ENCODE measurements at regions not wholly inside any gene's neighbourhood (a gene's known extent, or its start where the extent isn't known, plus 50 kb on each side); places are given as distances from the start of the nearest gene placed in this dataset.
A peak's percentile ranks its signal among the peaks of the same experiment; 100 is the strongest.

GRCh38 chr11:57126766-57127400, 54.9 kb upstream of the LRRC55 start:
- no peaks in the 10 kb centered on the region for H3K36me3 ChIP-seq (ENCODE audit: control insufficient read depth, insufficient read depth, low read length)
- no peak for DNase-seq (ENCODE audit: low read depth in 2 of 2)
- H3K79me2 ChIP-seq (ENCODE audit: control insufficient read depth, insufficient read depth, low read length) = no peaks in the 10 kb centered on the region
- TF ChIP-seq EZH2 (IDR thresholded peaks at IDR 0.05; ENCODE audit: low read length, missing control alignments) (no peak), CTCF (conservative IDR thresholded peaks at IDR 0.05 in 1 of 2, IDR thresholded peaks at IDR 0.05 in 1 of 2; ENCODE audit: low read depth in 1 of 2, low read length in 2 of 2) (no peak)
- H2AFZ ChIP-seq (ENCODE audit: low read length) = no peak overlapping the region
- no peak overlapping the region for H3K27ac ChIP-seq (ENCODE audit: insufficient read depth, low read length)
- peaks cover 2% of the 10 kb centered on the region for H3K27me3 ChIP-seq (ENCODE audit: control insufficient read depth, insufficient read depth, low read length)
- H3K9me3 ChIP-seq (ENCODE audit: control insufficient read depth, insufficient read depth, low read depth, low read length) = no peaks in the 10 kb centered on the region
- H3K4me3 ChIP-seq (replicated peaks in 1 of 4; ENCODE audit: control extremely low read depth in 1 of 4, insufficient read depth in 1 of 4, low read depth in 3 of 4, low read length in 4 of 4) = no peak overlapping the region
- H4K20me1 ChIP-seq (ENCODE audit: control insufficient read depth, extremely low read depth, insufficient read depth, low read length) = no peaks in the 10 kb centered on the region
- no peaks in the 10 kb centered on the region for H3K4me1 ChIP-seq (ENCODE audit: control insufficient read depth, extremely low read depth, insufficient read depth, low read length)
- no peak overlapping the region for H3K9ac ChIP-seq (ENCODE audit: insufficient read depth, low read length)
- H3K4me2 ChIP-seq (ENCODE audit: extremely low read depth, insufficient read depth, low read length) = no peak overlapping the region

GRCh38 chr11:57131080-57131790, 50.5 kb upstream of the LRRC55 start:
- Histone ChIP-seq H3K4me1 (ENCODE audit: control insufficient read depth, extremely low read depth, insufficient read depth, low read length) (no peaks in the 10 kb centered on the region), H3K4me3 (replicated peaks in 1 of 4; ENCODE audit: control extremely low read depth in 1 of 4, insufficient read depth in 1 of 4, low read depth in 3 of 4, low read length in 4 of 4) (no peak overlapping the region), H3K9me3 (ENCODE audit: control insufficient read depth, insufficient read depth, low read depth, low read length) (no peaks in the 10 kb centered on the region), H3K27me3 (ENCODE audit: control insufficient read depth, insufficient read depth, low read length) (no peaks in the 10 kb centered on the region), H3K9ac (ENCODE audit: insufficient read depth, low read length) (no peak overlapping the region), H4K20me1 (ENCODE audit: control insufficient read depth, extremely low read depth, insufficient read depth, low read length) (no peaks in the 10 kb centered on the region), H2AFZ (ENCODE audit: low read length) (no peak overlapping the region), H3K27ac (ENCODE audit: insufficient read depth, low read length) (no peak overlapping the region), H3K4me2 (ENCODE audit: extremely low read depth, insufficient read depth, low read length) (no peak overlapping the region), H3K36me3 (ENCODE audit: control insufficient read depth, insufficient read depth, low read length) (no peaks in the 10 kb centered on the region), H3K79me2 (ENCODE audit: control insufficient read depth, insufficient read depth, low read length) (no peaks in the 10 kb centered on the region)
- TF ChIP-seq EZH2 (IDR thresholded peaks at IDR 0.05; ENCODE audit: low read length, missing control alignments) (no peak), CTCF (conservative IDR thresholded peaks at IDR 0.05 in 1 of 2, IDR thresholded peaks at IDR 0.05 in 1 of 2; ENCODE audit: low read depth in 1 of 2, low read length in 2 of 2) (peak; percentile 52 to 57)
- DNase-seq (ENCODE audit: low read depth in 2 of 2) = peak; percentile 10
